Pancreas (tissue), 10 donors: ENCODE measurements at regions not wholly inside any gene's neighbourhood (a gene's known extent, or its start where the extent isn't known, plus 50 kb on each side); places are given as distances from the start of the nearest gene placed in this dataset.
"Not testable (repeated sequence)": the region's sequence is repeated elsewhere in the genome, so short reads cannot be mapped to it uniquely, and the experiment has no call there.

Experiments used
- ATAC-seq, 4 donors: fragments of 200-7000 bp; cut with Tn5 transposase; one replicate each; pipeline versions ENCODE4 v1.8.0 to v1.9.1; 2020; ENCODE audit warnings: mild to moderate bottlenecking in 4 of 4, moderate library complexity in 4 of 4
- DNase-seq, 6 donors: peaks; one replicate each; pipeline ENCODE4 v3.0.0-alpha.2; 2020
- FAIRE-seq: peaks from 2 replicates; lab custom pipeline; 2012; peaks lifted over from hg19 to GRCh38; lab: Jason Lieb, UNC
- H3K27ac ChIP-seq, 4 donors: fragments of 200-600 bp; sonication (generic); 1 replicate in 3 of 4; 2 replicates in 1 of 4; pipeline versions ENCODE4 v1.5.0 to v1.8.0; 2020
- H3K27me3 ChIP-seq, 4 donors: fragments of 200-600 bp; one replicate each; pipeline ENCODE4 v1.8.0; 2021
- H3K36me3 ChIP-seq, 3 donors: fragments of 200-600 bp; sonication (generic) in 1 of 3; one replicate each; pipeline versions ENCODE4 v1.5.0 to v1.8.0; 2020 to 2021
- H3K4me1 ChIP-seq, 3 donors: fragments of 200-600 bp; one replicate each; pipeline ENCODE4 v1.8.0; 2021
- H3K4me3 ChIP-seq, 4 donors: fragments of 200-600 bp; sonication (generic) in 2 of 4; one replicate each; pipeline versions ENCODE4 v1.5.0 to v1.8.0; 2020 to 2021
- H3K9me3 ChIP-seq, 4 donors: fragments of 200-600 bp; one replicate each; pipeline ENCODE4 v1.8.0; 2021
- WGBS, 2 donors: extraction: QIAGEN DNeasy Blood & Tissue Kit; methylation state at CpG; one replicate each; pipeline ENCODE4 v1.1.7; 2013; 5-methylcytosine and 5-hydroxymethylcytosine counted together
- intact Hi-C, 3 donors: fragments of 100-400 bp; cut with DNase I; formaldehyde crosslinking; loops; one replicate each; pipeline versions ENCODE4 v1.11.1 to v1.14.2; 2022
- TF ChIP-seq, protein P1 (sequence below), 4 donors: fragments of 200-600 bp; sonication (generic) in 3 of 4; IDR thresholded peaks; one replicate each; pipeline versions ENCODE4 v1.5.0 to v1.8.0; 2021; ENCODE audit warnings: antibody characterized with exemption in 4 of 4
- donor health status: healthy with polysubstance abuse.
- donor health status: DM: no; HTN: no; CAD: no; lungs with moderate emphysema.
- donor health status: DM: no; HTN: no; CAD: no.
- donor health status: control.
- donor health status: control.
- donor health status: Bipolar disorder and iron deficiency.
- donor health status: DM: yes; HTN: yes; CAD: no.
- donor health status: DM: no; HTN: no; CAD: no.
- donor health status: DM: no; HTN: no; CAD: no.
- donor health status: DM: yes; HTN: yes; CAD: no.

DNA sequence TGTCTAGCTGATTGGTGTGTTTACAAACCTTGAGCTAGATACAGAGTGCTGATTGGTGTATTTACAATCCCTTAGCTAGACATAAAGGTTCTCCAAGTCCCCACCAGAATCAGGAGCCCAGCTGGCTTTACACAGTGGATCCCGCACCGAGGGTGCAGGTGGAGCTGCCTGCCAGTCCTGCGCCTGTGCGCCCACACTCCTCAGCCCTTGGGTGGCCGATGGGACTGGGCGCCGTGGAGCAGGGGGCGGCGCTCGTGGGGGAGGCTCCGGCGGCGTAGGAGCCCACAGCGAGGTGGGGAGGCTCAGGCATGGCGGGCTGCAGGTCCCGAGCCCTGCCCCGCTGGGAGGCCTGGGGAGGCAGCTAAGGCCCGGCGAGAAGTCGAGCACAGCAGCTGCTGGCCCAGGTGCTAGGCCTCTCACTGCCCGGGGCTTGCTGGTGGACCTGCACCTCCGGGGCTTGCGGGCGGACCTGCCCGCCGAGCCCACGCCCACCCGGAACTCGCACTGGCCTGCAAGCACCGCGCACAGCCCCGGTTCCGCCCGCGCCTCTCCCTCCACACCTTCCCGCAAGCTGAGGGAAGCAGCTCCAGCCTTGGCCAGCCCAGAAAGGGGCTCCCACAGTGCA is 51.0 kb upstream of the CDYL start:
- 89 to 92% methylated on average over 33 to 36 of the region's 36 CpGs for WGBS, 2 donors

DNA sequence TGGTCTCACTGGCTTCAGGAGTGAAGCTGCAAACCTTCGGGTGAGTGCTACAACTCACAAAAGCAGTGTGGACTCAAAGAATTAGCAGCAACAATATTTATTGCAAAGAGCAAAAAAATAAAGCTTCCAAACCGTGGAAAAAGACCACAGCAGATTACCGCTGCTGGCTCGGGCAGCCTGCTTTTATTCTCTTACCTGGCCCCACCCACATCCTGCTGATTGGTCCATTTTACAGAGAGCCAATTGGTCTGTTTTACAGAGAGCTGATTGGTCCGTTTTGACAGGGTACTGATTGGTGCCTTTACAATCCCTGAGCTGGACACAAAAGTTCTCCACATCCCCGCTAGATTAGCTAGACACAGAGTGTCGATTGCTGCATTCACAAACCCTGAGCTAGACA is 51.5 kb upstream of the CDYL start:
- H3K4me1 ChIP-seq, H3K36me3 ChIP-seq, H3K4me3 ChIP-seq, H3K9me3 ChIP-seq, ATAC-seq, FAIRE-seq, intact Hi-C loops, H3K27ac ChIP-seq, DNase-seq, H3K27me3 ChIP-seq: not testable (repeated sequence)
- WGBS, 2 donors: 79 to 83% methylated on average over 7 of the region's 7 CpGs

More for the DNA sequence above, 51.0 kb upstream of the CDYL start:
- H3K27ac ChIP-seq, intact Hi-C loops, FAIRE-seq, ATAC-seq, DNase-seq, H3K4me1 ChIP-seq, H3K4me3 ChIP-seq, H3K36me3 ChIP-seq, H3K9me3 ChIP-seq, H3K27me3 ChIP-seq: not testable (repeated sequence)

DNA sequence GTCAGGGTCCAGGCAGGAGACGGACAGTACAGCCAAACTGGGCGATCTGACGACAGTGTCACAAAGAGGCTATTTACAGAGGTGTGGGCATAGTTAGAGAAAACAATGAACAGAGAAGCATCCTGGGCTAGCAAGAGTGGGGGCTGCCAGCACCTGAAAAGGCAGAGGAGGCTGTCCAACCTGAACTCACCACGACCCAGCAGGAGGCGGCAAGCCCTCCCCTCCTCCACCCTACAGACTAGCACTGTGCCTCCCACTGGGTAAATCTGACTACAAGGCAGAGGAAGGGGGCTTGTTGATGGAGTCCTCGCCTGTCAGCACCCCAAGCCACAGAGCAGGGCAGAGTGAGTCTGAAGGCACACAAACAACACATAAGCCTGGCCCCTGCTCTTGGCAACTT is 52.8 kb upstream of the CDYL start:
- Histone ChIP-seq H3K9me3 (no peaks in the 10 kb centered on the region), H3K4me1 (no peaks in the 10 kb centered on the region), H3K4me3 (no peak overlapping the region), H3K36me3 (no peaks in the 10 kb centered on the region), H3K27ac (no peak overlapping the region), H3K27me3 (no peaks in the 10 kb centered on the region)
- intact Hi-C loops: no loop called here
- TF ChIP-seq, protein P1, sequence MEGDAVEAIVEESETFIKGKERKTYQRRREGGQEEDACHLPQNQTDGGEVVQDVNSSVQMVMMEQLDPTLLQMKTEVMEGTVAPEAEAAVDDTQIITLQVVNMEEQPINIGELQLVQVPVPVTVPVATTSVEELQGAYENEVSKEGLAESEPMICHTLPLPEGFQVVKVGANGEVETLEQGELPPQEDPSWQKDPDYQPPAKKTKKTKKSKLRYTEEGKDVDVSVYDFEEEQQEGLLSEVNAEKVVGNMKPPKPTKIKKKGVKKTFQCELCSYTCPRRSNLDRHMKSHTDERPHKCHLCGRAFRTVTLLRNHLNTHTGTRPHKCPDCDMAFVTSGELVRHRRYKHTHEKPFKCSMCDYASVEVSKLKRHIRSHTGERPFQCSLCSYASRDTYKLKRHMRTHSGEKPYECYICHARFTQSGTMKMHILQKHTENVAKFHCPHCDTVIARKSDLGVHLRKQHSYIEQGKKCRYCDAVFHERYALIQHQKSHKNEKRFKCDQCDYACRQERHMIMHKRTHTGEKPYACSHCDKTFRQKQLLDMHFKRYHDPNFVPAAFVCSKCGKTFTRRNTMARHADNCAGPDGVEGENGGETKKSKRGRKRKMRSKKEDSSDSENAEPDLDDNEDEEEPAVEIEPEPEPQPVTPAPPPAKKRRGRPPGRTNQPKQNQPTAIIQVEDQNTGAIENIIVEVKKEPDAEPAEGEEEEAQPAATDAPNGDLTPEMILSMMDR (IDR thresholded peaks at IDR 0.05): no peak
- DNase-seq: no peak
- FAIRE-seq: no peak
- ATAC-seq: no peak
- WGBS, 2 donors: 32 to 33% methylated on average over 6 of the region's 6 CpGs

- FAIRE-seq, H3K27me3 ChIP-seq, H3K36me3 ChIP-seq, intact Hi-C loops, H3K27ac ChIP-seq, ATAC-seq, H3K4me1 ChIP-seq, DNase-seq, H3K9me3 ChIP-seq, H3K4me3 ChIP-seq: not testable (repeated sequence)
- 84 to 88% methylated on average over 4 of the region's 4 CpGs for whole genome bisulfite sequencing, 2 donors
Measured at GRCh38 chr6:4721368-4721767, 54.8 kb upstream of the CDYL start.

DNA sequence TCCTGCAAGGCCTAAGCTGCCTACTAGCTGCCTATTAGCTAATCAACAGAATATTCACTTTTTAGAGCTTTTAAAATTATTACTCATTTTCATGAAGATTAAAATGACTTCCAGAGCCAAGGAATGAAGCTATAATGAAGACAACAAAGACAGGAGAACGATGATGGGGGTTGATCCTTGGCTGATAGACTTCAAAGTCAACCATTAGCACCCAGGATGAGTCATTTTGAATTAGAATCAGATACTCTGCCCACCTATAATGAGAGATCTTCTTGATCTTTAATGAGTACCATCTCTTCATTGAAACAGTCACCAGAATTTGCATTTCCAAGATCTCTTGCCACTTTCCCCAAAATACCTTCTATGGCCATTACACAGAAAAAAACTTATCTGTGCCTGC is 56.7 kb upstream of the CDYL start:
- no peak for ATAC-seq
- Histone ChIP-seq H3K36me3 (no peaks in the 10 kb centered on the region), H3K9me3 (no peaks in the 10 kb centered on the region), H3K4me3 (no peak overlapping the region), H3K4me1 (no peaks in the 10 kb centered on the region), H3K27ac (no peak overlapping the region), H3K27me3 (no peaks in the 10 kb centered on the region)
- intact Hi-C loops: no loop called here
- DNase-seq: no peak
- no peak for FAIRE-seq
- WGBS, 2 donors: 33% methylated on average over 1 of the region's 1 CpG
- TF ChIP-seq, protein P1 (IDR thresholded peaks at IDR 0.05): no peak

- H3K4me1 ChIP-seq: no peaks in the 10 kb centered on the region
- no peaks in the 10 kb centered on the region for H3K27me3 ChIP-seq
- H3K4me3 ChIP-seq: no peak overlapping the region
- intact Hi-C loops: no loop called here
- no peak overlapping the region for H3K27ac ChIP-seq
- no peaks in the 10 kb centered on the region for H3K36me3 ChIP-seq
- no peaks in the 10 kb centered on the region for H3K9me3 ChIP-seq
- 78 to 83% methylated on average over 3 of the region's 3 CpGs for whole genome bisulfite sequencing, 2 donors
- no peak for DNase-seq
- TF ChIP-seq, protein P1 (IDR thresholded peaks at IDR 0.05): no peak
- ATAC-seq: no peak
- no peak for FAIRE-seq
Measured at GRCh38 chr6:4717856-4718255, 58.3 kb upstream of the CDYL start.
